Mesendoderm (in vitro differentiated cells): ENCODE measurements at regions not wholly inside any gene's neighbourhood (a gene's known extent, or its start where the extent isn't known, plus 50 kb on each side); places are given as distances from the start of the nearest gene placed in this dataset.

ENCODE experiments used
- DNase-seq: peaks from one replicate; pipeline ENCODE4 v3.0.0; 2013
- H2AK5ac ChIP-seq: 2 replicates; pipeline ENCODE4 v1.6.1; 2013; ENCODE audit warnings: low read length, inconsistent platforms
- H2BK120ac ChIP-seq: 2 replicates; pipeline ENCODE4 v1.6.1; 2013; ENCODE audit warnings: low read depth, mild to moderate bottlenecking, low read length, moderate library complexity, mixed read lengths
- H2BK15ac ChIP-seq: replicated peaks from 2 replicates; pipeline ENCODE4 v1.6.1; 2013; ENCODE audit warnings: low read depth, mild to moderate bottlenecking, moderate library complexity
- H2BK5ac ChIP-seq: 2 replicates; pipeline ENCODE4 v1.6.1; 2013; ENCODE audit warnings: low read length, inconsistent platforms
- H3K18ac ChIP-seq: 2 replicates; pipeline ENCODE4 v1.6.1; 2013; ENCODE audit warnings: mild to moderate bottlenecking, low read length, mixed read lengths
- H3K23ac ChIP-seq: one replicate; pipeline ENCODE4 v1.6.1; 2013; ENCODE audit warnings: low read length
- H3K27ac ChIP-seq: 2 replicates; pipeline ENCODE4 v1.5.1; 2013; ENCODE audit warnings: low read depth, mild to moderate bottlenecking, inconsistent platforms, low read length, moderate library complexity
- H3K27me3 ChIP-seq: 2 replicates; pipeline ENCODE4 v1.6.1; 2013; ENCODE audit warnings: low read length, control low read depth, mild to moderate bottlenecking, inconsistent platforms; ENCODE audit not compliant: insufficient read depth, poor library complexity
- H3K36me3 ChIP-seq: 2 replicates; pipeline ENCODE4 v1.6.1; 2013; ENCODE audit warnings: low read length, inconsistent platforms; ENCODE audit not compliant: control insufficient read depth, insufficient read depth
- H3K4ac ChIP-seq: one replicate; pipeline ENCODE4 v1.6.1; 2013; ENCODE audit warnings: low read depth, mild to moderate bottlenecking, low read length, moderate library complexity
- H3K4me1 ChIP-seq: 2 replicates; pipeline ENCODE4 v1.6.1; 2013; ENCODE audit warnings: low read depth, low read length, inconsistent platforms; ENCODE audit not compliant: control insufficient read depth
- H3K4me2 ChIP-seq: 2 replicates; pipeline ENCODE4 v1.6.1; 2013; ENCODE audit warnings: low read length
- H3K4me3 ChIP-seq: 2 replicates; pipeline ENCODE4 v1.5.1; 2013; ENCODE audit warnings: mild to moderate bottlenecking, low read length
- H3K56ac ChIP-seq: one replicate; pipeline ENCODE4 v1.6.1; 2013; ENCODE audit warnings: low read length
- H3K79me1 ChIP-seq: 2 replicates; pipeline ENCODE4 v1.6.1; 2013; ENCODE audit warnings: low read length, inconsistent platforms
- H3K79me2 ChIP-seq: 2 replicates; pipeline ENCODE4 v1.6.1; 2013; ENCODE audit warnings: mild to moderate bottlenecking, low read length; ENCODE audit not compliant: control insufficient read depth, insufficient read depth
- H3K9ac ChIP-seq: 2 replicates; pipeline ENCODE4 v1.6.1; 2013; ENCODE audit warnings: low read length, inconsistent platforms
- H4K5ac ChIP-seq: one replicate; pipeline ENCODE4 v1.6.1; 2013; ENCODE audit warnings: low read length
- H4K8ac ChIP-seq: one replicate; pipeline ENCODE4 v1.6.1; 2013; ENCODE audit warnings: low read depth, mild to moderate bottlenecking, control low read depth, low read length, moderate library complexity
- WGBS: extraction: QIAGEN DNeasy Blood & Tissue Kit; methylation state at CpG from one replicate; pipeline ENCODE4 v1.1.7; 2013; ENCODE audit warnings: low lambda C conversion rate, missing lambda C conversion rate; ENCODE audit not compliant: insufficient coverage; ENCODE audit errors: extremely low coverage; 5-methylcytosine and 5-hydroxymethylcytosine counted together

- no peak overlapping the region for H2BK5ac ChIP-seq
- H3K23ac ChIP-seq: no peak overlapping the region
- no CpG with 5 or more reads among the region's 3 CpGs for WGBS
- DNase-seq: no peak
- H3K56ac ChIP-seq: no peak overlapping the region
- H3K79me2 ChIP-seq: no peaks in the 10 kb centered on the region
- H2BK120ac ChIP-seq: no peak overlapping the region
- no peak overlapping the region for H3K18ac ChIP-seq
- no peak overlapping the region for H3K4me2 ChIP-seq
- H3K4ac ChIP-seq: no peak overlapping the region
- no peaks in the 10 kb centered on the region for H3K36me3 ChIP-seq
- H3K27ac ChIP-seq: no peak overlapping the region
- H3K9ac ChIP-seq: no peak overlapping the region
- no peaks in the 10 kb centered on the region for H3K27me3 ChIP-seq
- H4K8ac ChIP-seq: no peak overlapping the region
- H4K5ac ChIP-seq: no peak overlapping the region
- H3K4me1 ChIP-seq: no peaks in the 10 kb centered on the region
- H3K4me3 ChIP-seq: no peak overlapping the region
- no peak overlapping the region for H2BK15ac ChIP-seq
- no peak overlapping the region for H2AK5ac ChIP-seq
- no peaks in the 10 kb centered on the region for H3K79me1 ChIP-seq
Observed at GRCh38 chr3:181839916-181840297, 128.2 kb downstream of the SOX2 start.

- no peak for DNase-seq
- no peak overlapping the region for H2BK120ac ChIP-seq
- no peaks in the 10 kb centered on the region for H3K79me1 ChIP-seq
- H3K18ac ChIP-seq: no peak overlapping the region
- no peak overlapping the region for H2AK5ac ChIP-seq
- no peak overlapping the region for H2BK5ac ChIP-seq
- H3K79me2 ChIP-seq: no peaks in the 10 kb centered on the region
- H3K4me1 ChIP-seq: no peaks in the 10 kb centered on the region
- no peak overlapping the region for H2BK15ac ChIP-seq
- H3K4ac ChIP-seq: no peak overlapping the region
- no peak overlapping the region for H3K4me2 ChIP-seq
- H3K9ac ChIP-seq: no peak overlapping the region
- no peak overlapping the region for H3K27ac ChIP-seq
- no peak overlapping the region for H3K4me3 ChIP-seq
- no peak overlapping the region for H4K5ac ChIP-seq
- H3K56ac ChIP-seq: no peak overlapping the region
- H3K27me3 ChIP-seq: no peaks in the 10 kb centered on the region
- WGBS: no CpG with 5 or more reads among the region's 3 CpGs
- H3K23ac ChIP-seq: no peak overlapping the region
- no peak overlapping the region for H4K8ac ChIP-seq
- H3K36me3 ChIP-seq: no peaks in the 10 kb centered on the region
Observed at GRCh38 chr3:181844211-181844610, 132.5 kb downstream of the SOX2 start.

- Histone ChIP-seq H4K8ac (no peak overlapping the region), H2BK5ac (no peak overlapping the region), H3K9ac (no peak overlapping the region), H3K56ac (no peak overlapping the region), H3K79me2 (no peaks in the 10 kb centered on the region), H3K4ac (no peak overlapping the region), H3K27me3 (no peaks in the 10 kb centered on the region), H2BK15ac (no peak overlapping the region), H3K36me3 (no peaks in the 10 kb centered on the region), H3K23ac (no peak overlapping the region), H4K5ac (no peak overlapping the region), H3K79me1 (no peaks in the 10 kb centered on the region), H3K4me2 (no peak overlapping the region), H3K4me3 (no peak overlapping the region), H2BK120ac (no peak overlapping the region), H3K27ac (no peak overlapping the region), H3K4me1 (no peaks in the 10 kb centered on the region), H2AK5ac (no peak overlapping the region), H3K18ac (no peak overlapping the region)
- WGBS: no CpG with 5 or more reads among the region's 3 CpGs
- no peak for DNase-seq
Observed at GRCh38 chr3:181847276-181847675, 135.6 kb downstream of the SOX2 start.

- no peak overlapping the region for H3K4ac ChIP-seq
- H3K18ac ChIP-seq: no peak overlapping the region
- no peak overlapping the region for H3K23ac ChIP-seq
- no peaks in the 10 kb centered on the region for H3K79me2 ChIP-seq
- H3K56ac ChIP-seq: no peak overlapping the region
- no peak overlapping the region for H3K9ac ChIP-seq
- no peaks in the 10 kb centered on the region for H3K4me1 ChIP-seq
- no peak overlapping the region for H4K8ac ChIP-seq
- H4K5ac ChIP-seq: no peak overlapping the region
- H3K27ac ChIP-seq: no peak overlapping the region
- no peak overlapping the region for H3K4me2 ChIP-seq
- H2AK5ac ChIP-seq: no peak overlapping the region
- DNase-seq: peak; percentile 25
- H3K79me1 ChIP-seq: no peaks in the 10 kb centered on the region
- H3K27me3 ChIP-seq: no peaks in the 10 kb centered on the region
- no CpG with 5 or more reads among the region's 4 CpGs for WGBS
- no peak overlapping the region for H3K4me3 ChIP-seq
- no peak overlapping the region for H2BK15ac ChIP-seq
- no peaks in the 10 kb centered on the region for H3K36me3 ChIP-seq
- H2BK5ac ChIP-seq: no peak overlapping the region
- no peak overlapping the region for H2BK120ac ChIP-seq
Observed at GRCh38 chr3:181851063-181851462, 139.3 kb downstream of the SOX2 start.

GRCh38 chr3:181855825-181856224 lies 144.1 kb downstream of the SOX2 start:
- no peak overlapping the region for H3K56ac ChIP-seq
- H3K9ac ChIP-seq: no peak overlapping the region
- peaks cover 6% of the 10 kb centered on the region for H3K4me1 ChIP-seq
- no peak overlapping the region for H3K23ac ChIP-seq
- DNase-seq: peak; percentile 7
- no peak overlapping the region for H3K18ac ChIP-seq
- H3K36me3 ChIP-seq: no peaks in the 10 kb centered on the region
- no peaks in the 10 kb centered on the region for H3K79me1 ChIP-seq
- no peak overlapping the region for H2BK5ac ChIP-seq
- H3K4me2 ChIP-seq: no peak overlapping the region
- no peak overlapping the region for H3K4ac ChIP-seq
- H2BK120ac ChIP-seq: no peak overlapping the region
- no peak overlapping the region for H3K4me3 ChIP-seq
- H3K79me2 ChIP-seq: no peaks in the 10 kb centered on the region
- no peak overlapping the region for H4K5ac ChIP-seq
- no peak overlapping the region for H2AK5ac ChIP-seq
- H2BK15ac ChIP-seq: no peak overlapping the region
- no peak overlapping the region for H3K27ac ChIP-seq
- WGBS: no CpG with 5 or more reads among the region's 2 CpGs
- no peaks in the 10 kb centered on the region for H3K27me3 ChIP-seq
- no peak overlapping the region for H4K8ac ChIP-seq

- Histone ChIP-seq H2BK120ac (no peak overlapping the region), H2AK5ac (no peak overlapping the region), H3K18ac (no peak overlapping the region), H3K79me2 (no peaks in the 10 kb centered on the region), H3K36me3 (no peaks in the 10 kb centered on the region), H3K4me3 (no peak overlapping the region), H3K9ac (no peak overlapping the region), H3K23ac (no peak overlapping the region), H2BK5ac (no peak overlapping the region), H3K27me3 (no peaks in the 10 kb centered on the region), H4K8ac (no peak overlapping the region), H3K79me1 (no peaks in the 10 kb centered on the region), H3K56ac (no peak overlapping the region), H3K4me2 (no peak overlapping the region), H2BK15ac (no peak overlapping the region), H3K4ac (no peak overlapping the region), H3K4me1 (peaks cover 6% of the 10 kb centered on the region), H4K5ac (no peak overlapping the region), H3K27ac (peak overlapping the region; percentile 46)
- WGBS: no CpG with 5 or more reads among the region's 4 CpGs
- peak; percentile 66 for DNase-seq
Observed at GRCh38 chr3:181859518-181859917, 147.8 kb downstream of the SOX2 start.
